NCI-H2029 treated with DMSO at 0.1 percent for 48 hours (cell line): ENCODE measurements at regions not wholly inside any gene's neighbourhood (a gene's known extent, or its start where the extent isn't known, plus 50 kb on each side); places are given as distances from the start of the nearest gene placed in this dataset.
A peak's percentile ranks its signal among the peaks of the same experiment; 100 is the strongest.

Source experiments
- DNase-seq: peaks from one replicate; lab custom pipeline; 2025; lab: John Stamatoyannopoulos, UW

GRCh38 chr10:4074545-4075407 lies 289.8 kb upstream of the KLF6 start:
- no peak for DNase-seq

GRCh38 chr10:4073912-4074311 lies 288.9 kb upstream of the KLF6 start:
- no peak for DNase-seq

GRCh38 chr10:4070921-4071660 lies 286.1 kb upstream of the KLF6 start:
- DNase-seq, result no peak

GRCh38 chr10:4070184-4070583 lies 285.2 kb upstream of the KLF6 start:
- DNase-seq, result no peak

- DNase-seq, result no peak
Measured at GRCh38 chr10:4069491-4069890, 284.5 kb upstream of the KLF6 start.

GRCh38 chr10:4068629-4069028 lies 283.6 kb upstream of the KLF6 start:
- no peak for DNase-seq

GRCh38 chr10:4067931-4068561 lies 283.0 kb upstream of the KLF6 start:
- peak; percentile 17 for DNase-seq

GRCh38 chr10:4067531-4067930 lies 282.5 kb upstream of the KLF6 start:
- DNase-seq, result no peak

GRCh38 chr10:4066581-4067390 lies 281.8 kb upstream of the KLF6 start:
- no peak for DNase-seq

GRCh38 chr10:4064489-4064888 lies 279.5 kb upstream of the KLF6 start:
- no peak for DNase-seq

GRCh38 chr10:4063717-4064116 lies 278.7 kb upstream of the KLF6 start:
- DNase-seq, result no peak

- DNase-seq, result no peak
Measured at GRCh38 chr10:4062751-4063150, 277.7 kb upstream of the KLF6 start.

- DNase-seq, result no peak
Measured at GRCh38 chr10:4062072-4062471, 277.1 kb upstream of the KLF6 start.

GRCh38 chr10:4061441-4061951 lies 276.5 kb upstream of the KLF6 start:
- no peak for DNase-seq

- no peak for DNase-seq
Measured at GRCh38 chr10:4059471-4060138, 274.6 kb upstream of the KLF6 start.

GRCh38 chr10:4058514-4059029 lies 273.6 kb upstream of the KLF6 start:
- no peak for DNase-seq

- DNase-seq, result no peak
Measured at GRCh38 chr10:4057725-4058513, 272.9 kb upstream of the KLF6 start.

GRCh38 chr10:4057021-4057420 lies 272.0 kb upstream of the KLF6 start:
- no peak for DNase-seq

GRCh38 chr10:4054656-4055435 lies 269.8 kb upstream of the KLF6 start:
- DNase-seq, result no peak
